SK-N-SH (cell line): ENCODE measurements at regions not wholly inside any gene's neighbourhood (a gene's known extent, or its start where the extent isn't known, plus 50 kb on each side); places are given as distances from the start of the nearest gene placed in this dataset.

Experiments
- CHD2 ChIP-seq: fragments of 150-350 bp; IDR thresholded peaks from 2 replicates; pipeline ENCODE4 v1.6.1; 2018; ENCODE audit warnings: low read length; ENCODE audit not compliant: partially characterized antibody
- CTCF ChIP-seq: fragments of 200-600 bp; sonication (generic); IDR thresholded peaks from 2 replicates; pipeline ENCODE4 v1.6.1; 2017; ENCODE audit warnings: antibody characterized with exemption, mild to moderate bottlenecking, moderate library complexity
- ELF1 ChIP-seq: IDR thresholded peaks from 2 replicates; pipeline ENCODE4 v1.4.0; 2012
- EP300 ChIP-seq, 2 experiments: IDR thresholded peaks; 2 replicates each; pipeline versions ENCODE4 v1.4.0 to v1.6.1; 2012; ENCODE audit warnings: borderline replicate concordance in 1 of 2, low read depth in 1 of 2, low read length in 1 of 2
- EZH2phosphoT487 ChIP-seq: fragments of 200-600 bp; sonication (generic); IDR thresholded peaks from 2 replicates; pipeline ENCODE4 v1.6.1; 2017; ENCODE audit warnings: low read depth, mixed run types, mild to moderate bottlenecking, antibody characterized with exemption, moderate library complexity, borderline replicate concordance
- MAX ChIP-seq: IDR thresholded peaks from 2 replicates; pipeline ENCODE4 v1.4.0; 2012; ENCODE audit warnings: low read depth
- MXI1 ChIP-seq: IDR thresholded peaks from 2 replicates; pipeline ENCODE4 v1.6.1; 2012; ENCODE audit warnings: mild to moderate bottlenecking, low read depth, low read length, improper control_type of control experiment
- NFIC ChIP-seq: IDR thresholded peaks from 2 replicates; pipeline ENCODE4 v1.4.0; 2012; ENCODE audit warnings: borderline replicate concordance
- PBX3 ChIP-seq: IDR thresholded peaks from 2 replicates; pipeline ENCODE4; 2012
- POLR2AphosphoS5 ChIP-seq: IDR thresholded peaks from 2 replicates; pipeline ENCODE4 v1.6.1; 2012; ENCODE audit warnings: low read depth, low read length
- RAD21 ChIP-seq: IDR thresholded peaks from 2 replicates; pipeline ENCODE4 v1.6.1; 2012; ENCODE audit warnings: mild to moderate bottlenecking, low read length
- REST ChIP-seq: IDR thresholded peaks from 2 replicates; pipeline ENCODE4 v1.6.1; 2012; ENCODE audit warnings: mild to moderate bottlenecking, low read depth, low read length, moderate library complexity
- USF2 ChIP-seq: fragments of 150-350 bp; IDR thresholded peaks from 2 replicates; pipeline ENCODE4 v1.6.1; 2017; ENCODE audit warnings: antibody characterized with exemption, low read length, low read depth, borderline replicate concordance
- ZBTB33 ChIP-seq: IDR thresholded peaks from 2 replicates; pipeline ENCODE4 v1.4.0; 2012; ENCODE audit warnings: low read depth, borderline replicate concordance

- no peak for TF ChIP-seq ZBTB33
- no peak for TF ChIP-seq EP300 (IDR thresholded peaks at IDR 0.05; ENCODE audit: borderline replicate concordance in 1 of 2, low read depth in 1 of 2, low read length in 1 of 2)
- TF ChIP-seq CTCF, result no peak
- no peak for TF ChIP-seq USF2
- no peak for TF ChIP-seq REST
- no peak for TF ChIP-seq ELF1
- no peak for TF ChIP-seq CHD2
- TF ChIP-seq MAX, result no peak
- no peak for TF ChIP-seq POLR2AphosphoS5
- TF ChIP-seq EZH2phosphoT487, result no peak
- TF ChIP-seq RAD21, result no peak
- TF ChIP-seq NFIC, result no peak
- no peak for TF ChIP-seq PBX3
- TF ChIP-seq MXI1, result no peak
Measured at GRCh38 chr2:228269351-228269750, 87.9 kb upstream of the SPHKAP start.
